ENCODE measurements at regions not wholly inside any gene's neighbourhood (a gene's known extent, or its start where the extent isn't known, plus 50 kb on each side); places are given as distances from the start of the nearest gene placed in this dataset.
A peak's percentile ranks its signal among the peaks of the same experiment; 100 is the strongest.

- TF ChIP-seq, protein P1, sequence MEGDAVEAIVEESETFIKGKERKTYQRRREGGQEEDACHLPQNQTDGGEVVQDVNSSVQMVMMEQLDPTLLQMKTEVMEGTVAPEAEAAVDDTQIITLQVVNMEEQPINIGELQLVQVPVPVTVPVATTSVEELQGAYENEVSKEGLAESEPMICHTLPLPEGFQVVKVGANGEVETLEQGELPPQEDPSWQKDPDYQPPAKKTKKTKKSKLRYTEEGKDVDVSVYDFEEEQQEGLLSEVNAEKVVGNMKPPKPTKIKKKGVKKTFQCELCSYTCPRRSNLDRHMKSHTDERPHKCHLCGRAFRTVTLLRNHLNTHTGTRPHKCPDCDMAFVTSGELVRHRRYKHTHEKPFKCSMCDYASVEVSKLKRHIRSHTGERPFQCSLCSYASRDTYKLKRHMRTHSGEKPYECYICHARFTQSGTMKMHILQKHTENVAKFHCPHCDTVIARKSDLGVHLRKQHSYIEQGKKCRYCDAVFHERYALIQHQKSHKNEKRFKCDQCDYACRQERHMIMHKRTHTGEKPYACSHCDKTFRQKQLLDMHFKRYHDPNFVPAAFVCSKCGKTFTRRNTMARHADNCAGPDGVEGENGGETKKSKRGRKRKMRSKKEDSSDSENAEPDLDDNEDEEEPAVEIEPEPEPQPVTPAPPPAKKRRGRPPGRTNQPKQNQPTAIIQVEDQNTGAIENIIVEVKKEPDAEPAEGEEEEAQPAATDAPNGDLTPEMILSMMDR (IDR thresholded peaks at IDR 0.05), result no peak
- TF ChIP-seq, protein P2, sequence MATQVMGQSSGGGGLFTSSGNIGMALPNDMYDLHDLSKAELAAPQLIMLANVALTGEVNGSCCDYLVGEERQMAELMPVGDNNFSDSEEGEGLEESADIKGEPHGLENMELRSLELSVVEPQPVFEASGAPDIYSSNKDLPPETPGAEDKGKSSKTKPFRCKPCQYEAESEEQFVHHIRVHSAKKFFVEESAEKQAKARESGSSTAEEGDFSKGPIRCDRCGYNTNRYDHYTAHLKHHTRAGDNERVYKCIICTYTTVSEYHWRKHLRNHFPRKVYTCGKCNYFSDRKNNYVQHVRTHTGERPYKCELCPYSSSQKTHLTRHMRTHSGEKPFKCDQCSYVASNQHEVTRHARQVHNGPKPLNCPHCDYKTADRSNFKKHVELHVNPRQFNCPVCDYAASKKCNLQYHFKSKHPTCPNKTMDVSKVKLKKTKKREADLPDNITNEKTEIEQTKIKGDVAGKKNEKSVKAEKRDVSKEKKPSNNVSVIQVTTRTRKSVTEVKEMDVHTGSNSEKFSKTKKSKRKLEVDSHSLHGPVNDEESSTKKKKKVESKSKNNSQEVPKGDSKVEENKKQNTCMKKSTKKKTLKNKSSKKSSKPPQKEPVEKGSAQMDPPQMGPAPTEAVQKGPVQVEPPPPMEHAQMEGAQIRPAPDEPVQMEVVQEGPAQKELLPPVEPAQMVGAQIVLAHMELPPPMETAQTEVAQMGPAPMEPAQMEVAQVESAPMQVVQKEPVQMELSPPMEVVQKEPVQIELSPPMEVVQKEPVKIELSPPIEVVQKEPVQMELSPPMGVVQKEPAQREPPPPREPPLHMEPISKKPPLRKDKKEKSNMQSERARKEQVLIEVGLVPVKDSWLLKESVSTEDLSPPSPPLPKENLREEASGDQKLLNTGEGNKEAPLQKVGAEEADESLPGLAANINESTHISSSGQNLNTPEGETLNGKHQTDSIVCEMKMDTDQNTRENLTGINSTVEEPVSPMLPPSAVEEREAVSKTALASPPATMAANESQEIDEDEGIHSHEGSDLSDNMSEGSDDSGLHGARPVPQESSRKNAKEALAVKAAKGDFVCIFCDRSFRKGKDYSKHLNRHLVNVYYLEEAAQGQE (IDR thresholded peaks at IDR 0.05; ENCODE audit: insufficient read depth in 1 of 2, low read depth in 2 of 2, low read length in 1 of 2), result no peak
- TF ChIP-seq POLR2AphosphoS5 (IDR thresholded peaks at IDR 0.05; ENCODE audit: low read depth, low read length) (0 out of 2 replicates have a peak, but pooled peaks have one; percentile 26), TCF7L2 (IDR thresholded peaks at IDR 0.05; ENCODE audit: low read depth, low read length) (peak; percentile 74)
Measured at GRCh38 chr6:22147921-22148776, 148.7 kb downstream of the PRL start.
